OCI-M1 (cell line): ENCODE measurements at regions not wholly inside any gene's neighbourhood (a gene's known extent, or its start where the extent isn't known, plus 50 kb on each side); places are given as distances from the start of the nearest gene placed in this dataset.
A peak's percentile ranks its signal among the peaks of the same experiment; 100 is the strongest.
"Not testable (repeated sequence)": the region's sequence is repeated elsewhere in the genome, so short reads cannot be mapped to it uniquely, and the experiment has no call there.

ENCODE experiments used
- DNase-seq: peaks from one replicate; lab custom pipeline; 2025; lab: John Stamatoyannopoulos, UW

GRCh38 chr3:30439451-30440053 is 166.8 kb upstream of the TGFBR2 start:
- DNase-seq, result no peak

GRCh38 chr3:30440147-30440604 is 166.2 kb upstream of the TGFBR2 start:
- DNase-seq, result no peak

GRCh38 chr3:30440880-30441279 is 165.5 kb upstream of the TGFBR2 start:
- DNase-seq, result no peak

- no peak for DNase-seq
Observed at GRCh38 chr3:30443756-30444673, 162.4 kb upstream of the TGFBR2 start.

GRCh38 chr3:30448450-30449289 is 157.7 kb upstream of the TGFBR2 start:
- DNase-seq, result no peak

GRCh38 chr3:30449290-30449632 is 157.1 kb upstream of the TGFBR2 start:
- no peak for DNase-seq

- no peak for DNase-seq
Observed at GRCh38 chr3:30452446-30452845, 154.0 kb upstream of the TGFBR2 start.

- peak; percentile 69 for DNase-seq
Observed at GRCh38 chr3:30453360-30454039, 152.9 kb upstream of the TGFBR2 start.

- DNase-seq, result no peak
Observed at GRCh38 chr3:30454636-30455035, 151.8 kb upstream of the TGFBR2 start.

GRCh38 chr3:30455112-30455511 is 151.3 kb upstream of the TGFBR2 start:
- not testable (repeated sequence) for DNase-seq

- DNase-seq, result no peak
Observed at GRCh38 chr3:30455840-30456239, 150.6 kb upstream of the TGFBR2 start.

- no peak for DNase-seq
Observed at GRCh38 chr3:30456264-30456663, 150.1 kb upstream of the TGFBR2 start.

- no peak for DNase-seq
Observed at GRCh38 chr3:30457081-30457480, 149.3 kb upstream of the TGFBR2 start.

GRCh38 chr3:30457726-30458125 is 148.7 kb upstream of the TGFBR2 start:
- DNase-seq, result no peak

- DNase-seq, result no peak
Observed at GRCh38 chr3:30458376-30459171, 147.8 kb upstream of the TGFBR2 start.

- no peak for DNase-seq
Observed at GRCh38 chr3:30461311-30461710, 145.1 kb upstream of the TGFBR2 start.

GRCh38 chr3:30462721-30463470 is 143.5 kb upstream of the TGFBR2 start:
- no peak for DNase-seq

- DNase-seq, result no peak
Observed at GRCh38 chr3:30464381-30464780, 142.0 kb upstream of the TGFBR2 start.

GRCh38 chr3:30465454-30465853 is 140.9 kb upstream of the TGFBR2 start:
- no peak for DNase-seq

GRCh38 chr3:30467596-30468238 is 138.7 kb upstream of the TGFBR2 start:
- DNase-seq, result no peak
